A673 (cell line): ENCODE measurements at regions not wholly inside any gene's neighbourhood (a gene's known extent, or its start where the extent isn't known, plus 50 kb on each side); places are given as distances from the start of the nearest gene placed in this dataset.

Experiments
- BruUV-seq: library from RNA; stranded (reverse); fragments of 400-500 nt; replicated peaks from 2 replicates; lab custom pipeline; 2021; lab: Mats Ljungman, UMichigan
- CTCF ChIA-PET: fragments of 300-600 bp; sonication (Branson Sonifier 250); formaldehyde crosslinking; loops from one replicate; lab custom pipeline; 2022; ENCODE audit warnings: antibody characterized with exemption; lab: Charles Lee
- POLR2A ChIA-PET: fragments of 300-600 bp; sonication (Branson Sonifier 250); formaldehyde crosslinking; loops from one replicate; lab custom pipeline; 2022; ENCODE audit warnings: antibody characterized with exemption; ENCODE audit not compliant: low non-redundant PET; lab: Charles Lee
- DNase-seq: peaks from one replicate; pipeline ENCODE4 v3.0.0-alpha.2; 2015; ENCODE audit warnings: low spot score
- H3K27ac ChIP-seq: fragments of 200-600 bp; sonication (generic); 2 replicates; pipeline ENCODE4 v1.5.1; 2016; ENCODE audit warnings: mixed run types, low read depth, mild to moderate bottlenecking, mixed read lengths, antibody characterized with exemption, low read length; ENCODE audit not compliant: poor library complexity, severe bottlenecking
- H3K27me3 ChIP-seq: fragments of 200-600 bp; sonication (generic); replicated peaks from 2 replicates; pipeline ENCODE4 v1.6.1; 2017; ENCODE audit warnings: mixed run types, low read depth, mild to moderate bottlenecking, mixed read lengths, antibody characterized with exemption, low read length; ENCODE audit not compliant: insufficient read depth, poor library complexity
- H3K36me3 ChIP-seq: fragments of 200-600 bp; sonication (generic); 2 replicates; pipeline ENCODE4 v1.6.1; 2016; ENCODE audit warnings: mixed run types, mild to moderate bottlenecking, mixed read lengths, antibody characterized with exemption, low read length; ENCODE audit not compliant: insufficient read depth, poor library complexity, severe bottlenecking
- H3K4me1 ChIP-seq: fragments of 200-600 bp; sonication (generic); 2 replicates; pipeline ENCODE4 v1.6.1; 2017; ENCODE audit warnings: mixed run types, mild to moderate bottlenecking, mixed read lengths, antibody characterized with exemption, low read length; ENCODE audit not compliant: insufficient read depth, poor library complexity, severe bottlenecking
- H3K4me3 ChIP-seq: fragments of 200-600 bp; sonication (generic); 2 replicates; pipeline ENCODE4 v1.5.1; 2016; ENCODE audit warnings: low read depth, mixed run types, mild to moderate bottlenecking, mixed read lengths, low read length; ENCODE audit not compliant: poor library complexity, severe bottlenecking
- H3K9me3 ChIP-seq: fragments of 200-600 bp; sonication (generic); 2 replicates; pipeline ENCODE4 v1.6.1; 2016; ENCODE audit warnings: mixed run types, low read depth, mild to moderate bottlenecking, mixed read lengths, antibody characterized with exemption, low read length; ENCODE audit not compliant: poor library complexity, severe bottlenecking
- EZH2 ChIP-seq: fragments of 200-600 bp; sonication (generic); IDR thresholded peaks from 2 replicates; pipeline ENCODE4 v1.6.1; 2017; ENCODE audit warnings: borderline replicate concordance, low read depth, mild to moderate bottlenecking, mixed read lengths, antibody characterized with exemption, low read length; ENCODE audit not compliant: poor library complexity, severe bottlenecking
- intact Hi-C: fragments of 100-400 bp; cut with micrococcal nuclease; formaldehyde crosslinking; loops from one replicate; pipeline ENCODE4 v1.10.0; 2022; ENCODE audit not compliant: unreplicated experiment
- TF ChIP-seq, protein P1 (sequence below): fragments of 300-800, 200-600 bp; sonication (generic); conservative IDR thresholded peaks from 2 replicates; pipeline ENCODE4 v1.5.1; 2017; ENCODE audit warnings: low read depth, mild to moderate bottlenecking, antibody characterized with exemption, low read length, moderate library complexity, mixed read lengths

DNA sequence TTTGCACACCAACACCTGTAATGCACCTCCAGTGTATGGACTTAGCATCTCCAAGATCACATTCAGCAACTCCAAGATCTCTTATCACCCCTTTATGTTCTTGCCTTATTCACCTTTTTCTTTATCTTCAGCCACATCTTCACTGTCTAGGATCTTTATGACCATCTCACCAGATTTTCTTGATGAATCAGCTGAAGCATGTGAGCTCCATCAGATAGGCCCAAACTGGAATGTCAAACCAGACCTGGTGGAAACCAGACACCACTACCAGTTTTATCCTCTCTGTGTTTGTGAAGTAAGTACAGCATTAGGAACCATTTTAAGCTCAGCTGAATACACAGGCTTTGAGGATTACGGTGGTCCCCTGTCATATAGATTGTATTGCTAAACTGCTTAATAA lies 330.4 kb upstream of the NDN start:
- Histone ChIP-seq H3K4me1 (no peaks in the 10 kb centered on the region), H3K27me3 (no peaks in the 10 kb centered on the region), H3K9me3 (peaks cover 47% of the 10 kb centered on the region), H3K36me3 (no peaks in the 10 kb centered on the region), H3K27ac (no peak overlapping the region), H3K4me3 (no peak overlapping the region)
- no peak for DNase-seq
- intact Hi-C loops, result no loop called here
- CTCF ChIA-PET, result no interaction called here
- no TSS peak for BruUV-seq
- POLR2A ChIA-PET, result no interaction called here
- TF ChIP-seq, protein P1, sequence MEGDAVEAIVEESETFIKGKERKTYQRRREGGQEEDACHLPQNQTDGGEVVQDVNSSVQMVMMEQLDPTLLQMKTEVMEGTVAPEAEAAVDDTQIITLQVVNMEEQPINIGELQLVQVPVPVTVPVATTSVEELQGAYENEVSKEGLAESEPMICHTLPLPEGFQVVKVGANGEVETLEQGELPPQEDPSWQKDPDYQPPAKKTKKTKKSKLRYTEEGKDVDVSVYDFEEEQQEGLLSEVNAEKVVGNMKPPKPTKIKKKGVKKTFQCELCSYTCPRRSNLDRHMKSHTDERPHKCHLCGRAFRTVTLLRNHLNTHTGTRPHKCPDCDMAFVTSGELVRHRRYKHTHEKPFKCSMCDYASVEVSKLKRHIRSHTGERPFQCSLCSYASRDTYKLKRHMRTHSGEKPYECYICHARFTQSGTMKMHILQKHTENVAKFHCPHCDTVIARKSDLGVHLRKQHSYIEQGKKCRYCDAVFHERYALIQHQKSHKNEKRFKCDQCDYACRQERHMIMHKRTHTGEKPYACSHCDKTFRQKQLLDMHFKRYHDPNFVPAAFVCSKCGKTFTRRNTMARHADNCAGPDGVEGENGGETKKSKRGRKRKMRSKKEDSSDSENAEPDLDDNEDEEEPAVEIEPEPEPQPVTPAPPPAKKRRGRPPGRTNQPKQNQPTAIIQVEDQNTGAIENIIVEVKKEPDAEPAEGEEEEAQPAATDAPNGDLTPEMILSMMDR, result no peak
- TF ChIP-seq EZH2, result no peak

DNA sequence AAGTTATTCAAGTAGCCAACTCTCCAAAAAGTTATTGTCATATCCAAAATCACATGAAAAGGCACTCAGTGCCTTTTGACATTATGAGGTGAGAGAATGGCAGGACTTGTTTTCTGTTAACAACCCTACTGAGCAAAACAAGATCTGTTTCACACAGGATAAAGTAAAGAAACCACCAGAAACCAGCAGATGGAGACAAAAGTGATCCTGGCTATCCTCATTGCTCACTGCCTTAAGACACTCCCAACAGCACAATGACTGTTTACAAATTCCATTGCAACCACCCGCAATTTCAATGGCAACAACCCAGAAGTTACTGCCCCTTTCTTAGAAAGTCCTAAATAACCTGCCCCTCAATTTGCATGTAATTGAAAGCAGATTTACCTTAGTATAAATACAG lies 352.6 kb upstream of the NDN start:
- no peaks in the 10 kb centered on the region for H3K36me3 ChIP-seq
- TF ChIP-seq, protein P1, result no peak
- TF ChIP-seq EZH2, result no peak
- no TSS peak for BruUV-seq
- H3K9me3 ChIP-seq, result peaks cover 52% of the 10 kb centered on the region
- ChIA-PET POLR2A (no interaction called here), CTCF (no interaction called here)
- DNase-seq, result no peak
- H3K4me3 ChIP-seq, result no peak overlapping the region
- H3K4me1 ChIP-seq, result no peaks in the 10 kb centered on the region
- H3K27me3 ChIP-seq, result no peaks in the 10 kb centered on the region
- H3K27ac ChIP-seq, result no peak overlapping the region
- intact Hi-C loops, result loop anchor here (10.0 kb wide), 1 partner anchor 65 kb away; no protein-coding TSS in a partner anchor

DNA sequence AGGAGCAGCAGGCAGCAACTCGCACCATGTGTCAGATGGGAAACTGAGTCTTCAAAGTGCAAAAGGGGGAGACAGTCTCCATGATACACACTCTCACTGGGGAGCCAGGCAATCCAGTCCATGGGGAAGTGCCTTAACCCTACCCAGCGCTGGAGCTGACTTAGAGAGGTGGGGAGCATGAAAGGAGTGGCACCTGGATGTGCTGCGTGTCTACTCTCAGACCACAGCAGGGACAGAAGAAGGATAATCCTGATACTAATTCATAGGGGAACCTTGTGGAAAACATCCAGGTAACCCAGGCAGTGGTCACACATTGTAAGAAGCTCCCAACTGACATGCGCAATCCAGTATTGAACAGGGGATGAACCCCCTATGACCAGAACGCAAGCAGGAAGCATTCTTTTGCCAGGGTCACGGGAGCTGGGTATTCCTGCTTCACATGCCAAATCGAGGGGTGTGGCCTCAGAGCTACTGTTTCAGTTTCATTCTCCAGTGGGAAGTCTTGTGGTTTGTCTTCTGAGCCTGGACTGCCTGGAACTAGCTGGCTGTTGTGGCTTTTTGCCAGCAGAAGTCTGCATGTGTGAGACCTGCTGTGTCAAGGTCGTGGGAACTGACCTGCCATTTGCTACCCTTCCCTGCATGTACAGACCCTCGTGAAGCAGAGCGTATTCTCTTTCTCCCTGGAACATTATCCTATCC lies 367.6 kb upstream of the NDN start:
- no TSS peak for BruUV-seq
- no peak for DNase-seq
- TF ChIP-seq, protein P1, result no peak
- TF ChIP-seq EZH2, result no peak

More for the DNA sequence above, 367.6 kb upstream of the NDN start:
- H3K4me3 ChIP-seq, result no peak overlapping the region
- no peaks in the 10 kb centered on the region for H3K36me3 ChIP-seq
- CTCF ChIA-PET, result no interaction called here
- POLR2A ChIA-PET, result no interaction called here
- no peaks in the 10 kb centered on the region for H3K4me1 ChIP-seq
- intact Hi-C loops, result no loop called here
- no peak overlapping the region for H3K27ac ChIP-seq
- H3K9me3 ChIP-seq, result peaks cover 44% of the 10 kb centered on the region
- H3K27me3 ChIP-seq, result no peaks in the 10 kb centered on the region
